SHP77 (cell line): ENCODE measurements at regions not wholly inside any gene's neighbourhood (a gene's known extent, or its start where the extent isn't known, plus 50 kb on each side); places are given as distances from the start of the nearest gene placed in this dataset.
A peak's percentile ranks its signal among the peaks of the same experiment; 100 is the strongest.

Source experiments
- DNase-seq, 2 experiments: peaks; one replicate each; lab custom pipeline; 2025; lab: John Stamatoyannopoulos, UW

DNA sequence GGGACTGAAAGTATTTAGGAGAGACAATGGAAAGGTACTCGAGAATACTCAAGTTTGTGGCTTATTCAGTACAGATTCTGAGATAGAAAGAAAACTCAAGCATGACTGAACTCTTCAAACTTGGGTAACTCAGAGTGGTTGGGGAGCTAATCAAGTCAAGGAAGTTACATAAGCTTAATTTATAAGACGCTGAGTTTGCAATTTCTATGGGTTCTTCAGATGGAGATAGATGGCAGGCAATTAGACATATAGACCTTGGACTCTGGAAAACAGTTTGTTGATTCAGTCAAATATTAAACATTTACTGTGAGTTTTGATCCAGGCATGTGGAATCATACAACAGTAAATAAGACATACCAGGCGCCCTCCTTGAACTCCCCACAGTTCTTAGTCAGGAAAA lies 1749.9 kb upstream of the TENM3 start:
- DNase-seq = no peak

DNA sequence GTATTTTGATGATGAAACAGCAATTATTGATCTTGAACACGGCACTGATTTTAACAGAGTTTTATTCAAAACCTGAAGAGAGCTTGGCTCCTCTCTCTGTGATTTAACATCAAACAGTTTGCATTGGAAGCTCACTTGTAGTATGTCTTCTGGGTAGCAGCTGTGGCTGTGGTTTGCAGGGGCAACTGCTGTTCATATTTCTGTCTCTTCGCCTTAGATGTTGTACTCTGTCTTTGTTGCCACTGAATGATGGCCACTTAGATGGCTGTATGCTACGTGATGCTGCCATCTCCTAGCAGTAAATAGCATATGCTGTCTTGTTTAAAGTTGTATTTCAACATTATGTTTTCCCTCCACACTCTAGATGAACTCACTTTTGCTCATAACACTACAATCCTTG lies 1743.0 kb upstream of the TENM3 start:
- DNase-seq = no peak

DNA sequence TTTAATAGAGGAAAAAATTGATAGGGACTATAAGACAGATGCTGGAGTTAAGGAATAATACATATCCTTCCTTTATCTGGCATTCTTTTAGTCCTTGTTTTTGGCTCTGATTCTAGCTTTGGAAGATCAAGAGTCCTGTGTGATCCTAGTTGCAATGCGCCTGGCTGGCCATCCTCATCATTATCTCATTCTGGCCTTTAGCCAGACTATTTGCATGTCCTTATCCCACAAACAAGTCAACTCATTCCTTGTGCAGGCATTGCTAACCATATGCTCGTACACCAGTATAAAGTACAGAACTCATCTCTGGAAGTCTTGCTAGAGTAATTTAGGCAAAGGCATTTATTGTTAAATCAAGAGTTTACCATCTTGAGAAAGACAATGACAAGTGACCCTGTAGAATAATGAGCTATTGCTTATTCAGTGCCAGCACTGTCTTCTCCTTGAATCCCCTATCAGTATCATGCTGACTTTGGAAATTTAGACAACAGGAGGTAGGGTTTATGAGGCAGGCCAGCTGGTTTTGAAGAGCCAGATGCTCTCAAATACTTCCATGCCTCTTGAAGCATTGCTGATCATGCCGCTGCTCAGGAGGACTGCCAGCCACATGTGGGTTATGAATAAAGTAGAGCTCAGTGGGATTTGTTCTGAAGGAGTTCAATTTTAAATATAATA lies 1730.3 kb upstream of the TENM3 start:
- DNase-seq = peak; percentile 2

DNA sequence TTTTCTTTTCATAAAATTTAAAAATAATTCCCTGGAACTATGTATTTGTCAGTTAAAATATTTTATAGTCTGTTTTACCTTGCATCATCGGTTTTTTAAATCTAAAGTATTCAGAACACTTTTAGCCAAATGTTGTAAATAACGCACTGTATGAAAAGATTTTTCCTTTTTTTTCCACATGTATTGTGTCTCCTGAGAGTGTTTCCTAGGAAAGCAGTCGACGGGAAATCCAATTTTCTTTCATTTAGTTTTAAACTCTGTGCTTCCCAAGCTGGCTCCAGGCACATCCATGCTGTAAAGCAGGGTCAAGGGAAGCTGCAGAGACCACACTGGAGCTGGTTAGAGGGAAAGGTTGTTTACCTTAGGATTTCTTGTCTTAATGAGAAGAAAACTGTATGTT lies 1724.3 kb upstream of the TENM3 start:
- DNase-seq = no peak

DNA sequence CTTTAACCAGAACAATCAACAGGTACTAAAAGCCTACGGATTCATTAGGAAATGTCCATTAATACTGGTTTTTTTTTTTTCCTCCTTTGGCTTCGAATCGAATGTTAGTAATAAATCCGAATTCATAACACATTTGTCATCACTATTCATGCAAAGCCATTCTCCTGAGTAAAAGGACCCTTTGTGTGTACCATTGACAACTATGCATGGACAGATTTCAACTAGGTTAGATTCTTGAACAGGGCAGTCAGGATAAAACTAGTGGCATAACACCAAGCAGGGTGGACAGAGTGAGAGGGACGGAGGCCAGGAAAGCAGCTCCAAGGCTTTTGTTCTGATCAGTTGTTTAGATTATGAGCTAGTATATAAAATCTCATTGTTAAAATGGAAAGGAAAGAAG lies 1722.0 kb upstream of the TENM3 start:
- no peak for DNase-seq

DNA sequence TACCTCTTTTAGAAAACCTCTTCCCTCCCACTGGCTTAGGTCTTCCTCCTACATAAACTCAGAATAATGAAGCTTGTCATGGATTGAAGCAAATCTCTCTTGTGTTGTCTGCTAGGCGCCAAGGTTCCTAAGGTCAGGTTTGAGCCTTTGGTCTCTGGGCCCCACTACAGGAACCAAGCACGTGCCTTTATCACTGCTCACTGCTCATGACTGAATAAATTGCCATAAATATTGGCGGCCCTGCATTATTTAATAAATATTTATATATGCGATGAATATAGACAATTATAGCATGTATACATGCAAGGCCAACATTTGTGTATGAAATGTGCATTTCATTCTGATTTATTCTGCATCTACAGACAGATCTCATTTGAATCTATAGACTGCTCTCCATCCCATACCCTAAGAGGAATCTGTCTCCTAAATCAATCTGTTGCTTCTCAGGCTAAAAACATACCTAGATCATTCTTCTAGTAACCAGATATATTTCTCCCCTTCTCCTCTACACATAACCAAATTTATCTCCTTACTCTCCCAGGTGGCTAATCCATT lies 1717.6 kb upstream of the TENM3 start:
- DNase-seq = no peak

DNA sequence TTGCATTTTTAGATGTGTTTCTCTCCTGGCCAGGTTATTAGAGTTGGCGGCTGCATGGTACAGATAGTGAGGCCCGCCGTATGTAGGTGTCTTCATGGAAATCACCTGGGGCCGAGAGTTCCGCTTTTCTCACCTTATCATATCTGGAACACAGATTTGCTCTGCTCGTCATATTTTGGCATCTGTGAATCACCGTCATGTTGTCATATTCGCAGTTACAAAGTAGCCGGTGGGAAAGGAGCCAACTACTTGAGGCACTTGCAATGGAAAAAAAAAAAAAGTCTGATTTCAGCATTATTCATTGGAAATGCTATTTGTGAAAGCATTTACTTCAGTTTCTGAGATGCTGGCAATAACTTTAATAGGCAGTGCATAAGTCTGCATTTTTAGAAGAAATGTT lies 1715.2 kb upstream of the TENM3 start:
- DNase-seq = no peak

DNA sequence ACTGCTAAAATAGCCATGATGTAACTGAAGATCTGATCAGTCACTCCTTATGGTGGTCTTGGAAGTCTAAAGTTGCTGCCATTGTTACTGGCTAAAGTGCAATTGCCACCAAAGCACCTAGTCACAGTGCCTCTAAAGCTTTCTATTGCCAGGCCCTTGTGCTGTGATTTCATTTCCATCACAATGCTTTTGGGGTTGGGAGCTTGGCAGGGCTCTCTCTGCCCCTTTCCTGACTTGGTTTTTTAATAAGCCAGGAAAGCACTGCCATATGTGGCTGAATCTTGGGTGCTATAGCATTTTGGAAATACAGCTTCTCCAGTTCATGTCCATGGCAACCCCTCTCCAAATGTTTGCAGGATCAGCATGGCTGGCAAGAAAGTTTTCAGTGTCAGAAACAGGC lies 1712.4 kb upstream of the TENM3 start:
- no peak for DNase-seq

DNA sequence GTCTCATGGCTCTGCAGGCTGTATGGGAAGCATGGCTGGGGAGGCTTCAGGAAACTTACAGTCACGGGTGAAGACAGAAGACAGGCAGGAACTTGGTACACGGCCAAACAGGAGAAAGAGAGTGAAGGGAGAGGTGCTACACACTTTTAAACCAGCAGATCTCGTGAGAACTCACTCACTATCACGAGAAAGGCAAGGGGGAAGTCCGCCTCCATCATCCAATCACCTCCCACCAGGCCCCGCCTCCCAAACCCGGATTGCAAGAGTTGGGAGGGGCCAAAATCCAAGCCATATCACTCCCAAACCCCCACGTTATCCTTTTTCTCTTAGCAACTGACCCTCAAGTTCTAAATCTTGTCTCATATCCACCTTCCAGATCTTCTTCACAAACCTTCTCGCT lies 1710.5 kb upstream of the TENM3 start:
- DNase-seq = no peak

DNA sequence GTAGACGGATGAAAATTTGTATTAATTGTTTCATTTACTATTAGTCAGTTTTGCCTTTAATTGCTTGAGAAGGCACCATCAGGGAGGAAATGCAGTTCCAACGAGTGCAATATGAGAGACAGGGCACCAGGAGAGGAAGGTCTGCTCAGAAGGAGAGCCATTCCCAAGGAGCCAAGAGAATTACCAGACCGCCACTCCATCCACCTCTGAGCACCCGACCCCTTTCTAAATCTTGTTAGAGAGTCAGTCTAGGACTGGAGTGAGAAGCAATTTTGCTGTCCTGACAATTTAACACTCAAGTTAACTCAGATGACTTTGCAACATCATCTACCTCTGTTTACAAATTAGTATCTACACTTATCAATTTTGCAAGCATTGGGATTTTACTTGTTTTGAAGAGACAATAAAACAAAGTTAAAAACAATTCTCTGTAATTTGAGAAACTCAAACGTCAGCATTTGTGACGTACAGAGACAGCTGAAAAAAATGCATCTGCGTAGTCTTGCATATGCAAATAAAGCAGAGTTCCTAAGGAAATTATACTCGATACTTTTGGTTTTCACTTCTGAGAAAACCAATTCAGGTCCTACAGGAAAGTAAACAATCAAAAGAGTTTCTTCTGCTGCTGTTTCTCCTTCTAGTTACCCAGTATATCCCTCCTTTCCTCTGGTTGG lies 1704.7 kb upstream of the TENM3 start:
- no peak for DNase-seq

DNA sequence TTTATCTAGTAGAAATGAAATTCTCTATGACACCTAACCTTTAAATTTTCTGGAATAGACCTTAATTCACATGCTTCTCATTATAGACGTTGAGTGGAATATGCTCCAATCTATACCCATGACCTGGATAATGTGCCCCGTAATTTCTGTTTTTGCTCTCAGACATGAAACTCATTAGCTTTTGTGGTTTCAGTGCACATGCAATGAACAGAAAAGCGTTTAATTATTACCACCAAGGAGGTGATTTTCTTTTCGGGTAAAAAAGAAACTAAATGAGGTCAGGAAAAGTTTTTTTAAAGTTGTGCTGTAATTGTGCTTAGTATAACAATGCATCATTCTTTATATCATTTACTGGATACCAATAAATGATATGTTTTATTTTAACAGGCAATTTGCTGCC lies 1703.9 kb upstream of the TENM3 start:
- no peak for DNase-seq

DNA sequence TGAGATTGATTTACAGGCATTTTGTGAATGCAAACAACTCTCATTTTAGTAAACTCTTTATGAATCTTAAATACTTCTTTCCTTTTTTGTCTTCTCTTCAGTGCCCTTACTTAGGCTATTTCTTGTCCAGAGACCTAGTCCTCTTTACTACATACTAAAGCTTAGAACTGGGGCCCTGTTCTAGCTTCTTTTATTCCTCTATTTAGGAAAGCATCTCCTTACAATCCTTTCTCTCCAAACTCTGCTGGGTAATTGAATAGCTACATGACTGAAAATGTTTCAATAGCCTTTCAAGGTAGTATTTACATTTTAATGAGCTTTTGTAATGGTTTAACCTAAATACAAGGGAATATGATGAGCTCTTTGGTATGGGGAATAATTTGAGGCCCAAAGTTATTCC lies 1701.5 kb upstream of the TENM3 start:
- no peak for DNase-seq

DNA sequence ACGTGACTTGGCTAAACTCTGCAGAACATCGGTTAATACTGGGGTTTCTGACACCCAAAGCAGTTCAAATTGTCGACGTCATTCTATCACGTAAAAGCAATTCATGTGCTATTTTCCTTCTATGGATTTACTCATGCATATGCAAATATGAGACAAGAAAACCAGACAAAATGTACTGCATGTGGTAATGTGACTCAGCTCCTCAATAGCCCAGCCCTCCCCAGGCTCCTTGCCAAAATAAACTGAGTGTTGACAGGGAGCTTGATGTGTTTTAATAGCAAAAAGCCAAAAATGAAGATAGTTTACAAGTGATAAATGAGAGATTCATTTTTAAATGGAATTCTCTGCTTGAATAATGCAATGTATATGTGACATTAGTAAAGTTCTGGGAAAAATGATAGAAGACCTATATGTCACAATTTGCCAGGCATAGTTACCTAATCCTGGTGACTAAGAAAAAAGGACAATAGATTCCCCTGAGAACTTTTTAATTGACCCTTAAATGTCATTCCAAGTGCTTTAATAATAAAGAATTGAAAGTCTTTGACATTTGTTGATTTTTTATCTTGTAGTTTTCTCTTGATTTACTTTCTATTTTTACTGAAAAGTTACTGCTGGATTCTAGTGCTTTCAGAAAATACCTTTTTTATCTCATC lies 1700.6 kb upstream of the TENM3 start:
- peak; percentile 43 to 60 for DNase-seq

DNA sequence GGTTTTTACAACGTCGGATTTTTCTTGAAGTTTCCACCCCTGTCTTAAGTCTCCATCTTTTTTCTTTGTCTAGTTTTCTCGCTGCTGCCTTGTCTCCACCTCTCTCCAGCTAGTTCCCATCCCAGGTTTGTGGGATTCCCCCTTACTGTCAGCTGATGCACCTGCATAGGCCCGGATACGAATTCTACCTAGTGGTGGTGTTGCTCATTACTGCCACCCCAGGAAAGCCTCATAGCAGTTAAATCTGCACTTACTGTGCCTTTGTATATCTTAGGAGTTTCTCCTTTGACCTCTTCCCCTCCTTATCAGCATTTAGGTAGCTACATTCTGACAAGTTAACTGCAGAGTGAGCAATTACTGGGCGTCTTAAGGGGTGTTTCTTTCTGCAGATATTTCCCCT lies 1693.1 kb upstream of the TENM3 start:
- no peak for DNase-seq

DNA sequence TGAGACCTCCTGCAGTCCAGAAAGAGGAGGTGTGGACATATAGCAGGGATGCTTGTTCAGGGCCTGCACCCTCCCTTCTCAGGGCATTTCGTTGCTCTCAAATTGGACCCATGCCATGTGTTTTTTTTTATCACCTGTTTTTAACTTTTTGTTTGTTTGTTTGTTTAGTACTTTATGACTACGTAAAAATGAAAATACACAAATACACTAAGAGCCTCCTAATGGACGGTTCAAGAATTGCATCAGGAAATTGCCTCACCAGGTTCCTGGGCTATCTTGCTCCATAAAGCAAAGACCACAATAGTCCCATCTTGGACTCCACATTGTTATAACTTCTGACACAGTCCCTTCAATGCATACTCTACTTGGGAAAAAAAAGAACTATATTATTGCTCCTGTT lies 1685.9 kb upstream of the TENM3 start:
- DNase-seq = no peak

DNA sequence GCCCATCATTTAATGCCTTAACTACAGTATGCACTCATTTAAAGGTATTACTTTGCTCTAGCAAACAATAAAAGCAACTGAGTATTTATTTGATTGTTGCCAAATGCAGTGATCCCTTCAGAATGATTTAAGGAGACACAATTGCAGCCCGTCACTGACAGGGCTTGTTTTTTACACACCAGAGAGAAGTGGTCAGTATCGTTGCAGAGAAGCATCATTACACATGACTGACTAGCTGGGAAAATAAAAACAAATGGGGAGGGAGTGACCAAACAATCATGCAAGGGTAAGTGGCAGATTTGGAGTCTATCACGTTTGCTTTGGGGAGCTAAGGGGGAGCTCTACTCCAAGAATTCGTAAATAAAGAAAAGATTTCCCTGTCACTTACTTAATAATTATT lies 1685.3 kb upstream of the TENM3 start:
- no peak for DNase-seq

DNA sequence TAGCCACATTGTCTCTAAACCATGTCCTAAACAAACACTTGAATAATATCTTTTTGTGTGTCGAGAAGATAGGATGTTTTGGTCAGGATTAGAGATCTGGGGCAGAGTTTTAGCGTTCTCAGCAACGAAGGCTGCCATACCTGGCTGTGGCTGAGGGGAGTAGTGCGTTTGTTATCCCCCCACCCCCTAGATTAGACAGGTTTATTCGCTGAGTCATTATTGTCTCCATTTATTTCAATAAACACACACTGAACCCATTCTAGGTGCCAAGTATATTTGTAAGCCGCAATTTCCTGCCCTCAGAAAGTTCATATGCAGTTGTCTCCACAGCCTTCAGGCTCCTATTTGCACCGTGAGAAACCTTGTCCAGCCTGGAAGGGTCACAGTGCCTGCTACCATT lies 1684.8 kb upstream of the TENM3 start:
- no peak for DNase-seq

DNA sequence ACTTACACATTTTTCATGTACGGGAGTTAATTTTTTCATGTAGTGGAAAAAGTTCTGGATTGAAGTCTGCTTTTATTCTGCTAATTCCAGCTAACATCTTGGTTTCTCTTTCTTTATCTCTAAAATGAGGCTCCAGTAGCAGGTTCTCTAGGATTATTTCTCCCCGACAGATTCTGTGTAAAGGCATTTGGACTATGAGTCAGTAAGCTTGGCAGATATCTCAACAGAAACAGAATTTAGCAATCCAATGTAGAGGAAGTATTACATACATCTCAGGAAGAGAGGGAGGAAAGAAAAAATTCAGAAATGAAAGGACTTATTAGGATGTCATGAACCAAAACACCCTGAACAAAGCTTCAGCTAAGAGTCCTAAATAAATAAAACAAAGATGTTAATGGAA lies 1682.3 kb upstream of the TENM3 start:
- DNase-seq = no peak

DNA sequence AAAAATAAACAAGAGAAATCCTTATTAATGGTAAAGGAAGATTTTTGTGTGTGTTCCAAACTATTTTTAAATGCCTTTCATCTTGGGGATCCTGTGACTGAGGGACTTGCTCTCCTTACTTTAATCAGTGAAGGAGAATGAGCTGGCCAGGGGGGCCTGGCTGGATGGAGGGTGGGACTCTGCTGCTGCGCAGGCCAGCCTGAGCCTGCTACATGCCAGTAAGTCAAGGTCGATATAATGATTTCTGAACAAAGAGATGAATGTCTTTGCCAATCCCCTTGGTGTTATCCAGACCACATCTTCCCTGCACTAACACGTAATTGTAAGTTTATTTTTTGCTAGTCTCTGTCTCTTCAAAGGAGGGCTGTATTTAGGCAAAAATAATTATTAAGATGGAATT lies 1679.2 kb upstream of the TENM3 start:
- no peak for DNase-seq

DNA sequence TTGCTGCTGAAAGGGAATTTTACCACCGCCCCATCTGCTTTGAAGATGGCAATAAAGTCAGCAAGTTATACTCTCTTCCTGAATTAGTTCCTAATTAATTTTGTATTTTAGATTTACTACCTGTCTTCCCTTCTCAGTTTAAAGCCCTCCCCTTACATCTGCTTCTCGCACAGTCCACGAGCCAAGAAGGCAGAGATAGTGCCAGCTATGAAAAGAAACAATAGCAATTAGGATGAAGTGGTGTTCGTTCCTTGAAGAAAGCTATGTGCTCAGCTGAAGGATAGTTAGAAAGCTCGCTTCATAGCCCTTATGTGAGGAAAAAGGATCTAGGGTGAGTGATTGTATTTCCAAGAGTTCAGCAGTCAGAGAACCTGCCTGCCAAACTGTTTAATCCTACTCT lies 1678.8 kb upstream of the TENM3 start:
- no peak for DNase-seq

DNA sequence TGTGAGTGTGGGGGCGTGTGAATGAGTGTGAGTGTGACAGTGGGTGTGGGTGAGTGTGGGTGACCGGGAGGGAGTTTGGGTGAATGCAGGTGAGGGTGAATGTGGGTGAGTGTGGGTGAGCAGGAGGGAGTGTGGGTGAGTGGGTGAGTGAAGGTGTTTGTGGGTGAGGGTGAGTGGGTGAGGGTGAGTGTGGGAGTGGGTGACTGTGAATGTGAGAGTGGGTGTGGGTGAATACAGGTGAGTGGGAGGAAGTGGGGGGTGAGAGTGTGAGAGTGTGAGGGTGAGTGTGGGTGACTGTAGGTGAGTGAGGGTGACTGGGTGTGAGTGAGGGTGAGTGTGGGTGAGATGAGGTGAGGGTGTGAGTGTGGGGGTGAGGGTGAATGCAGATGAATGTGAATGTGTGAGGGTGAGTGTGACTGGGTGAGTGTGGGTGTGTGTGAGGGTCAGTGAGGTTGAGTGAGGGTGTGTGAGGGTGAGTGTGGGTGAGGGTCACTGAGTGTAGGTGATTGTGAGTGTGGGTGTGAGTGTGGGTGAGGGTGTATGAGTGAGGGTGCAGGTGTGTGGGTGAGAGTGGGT lies 1677.3 kb upstream of the TENM3 start:
- DNase-seq = no peak

DNA sequence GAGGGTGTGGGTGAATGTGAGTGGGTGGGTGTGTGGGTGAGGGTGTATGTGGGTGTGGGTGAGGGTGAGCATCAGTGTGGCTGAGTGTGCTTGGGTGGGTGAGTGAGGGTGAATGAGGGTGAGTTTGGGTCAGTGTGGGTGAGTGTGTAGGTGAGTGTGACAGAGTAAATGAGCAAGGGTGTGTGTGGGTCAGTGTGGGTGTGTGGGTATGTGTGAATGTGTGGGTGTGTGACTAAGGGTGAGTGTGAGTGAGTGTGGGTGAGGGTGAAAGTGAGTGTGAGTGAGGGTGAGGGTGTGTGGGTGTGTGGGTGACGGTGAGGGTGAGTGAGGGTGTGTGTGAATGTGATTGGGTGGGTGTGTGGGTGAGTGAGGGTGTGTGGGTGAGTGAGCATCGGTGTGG lies 1676.7 kb upstream of the TENM3 start:
- DNase-seq = no peak

DNA sequence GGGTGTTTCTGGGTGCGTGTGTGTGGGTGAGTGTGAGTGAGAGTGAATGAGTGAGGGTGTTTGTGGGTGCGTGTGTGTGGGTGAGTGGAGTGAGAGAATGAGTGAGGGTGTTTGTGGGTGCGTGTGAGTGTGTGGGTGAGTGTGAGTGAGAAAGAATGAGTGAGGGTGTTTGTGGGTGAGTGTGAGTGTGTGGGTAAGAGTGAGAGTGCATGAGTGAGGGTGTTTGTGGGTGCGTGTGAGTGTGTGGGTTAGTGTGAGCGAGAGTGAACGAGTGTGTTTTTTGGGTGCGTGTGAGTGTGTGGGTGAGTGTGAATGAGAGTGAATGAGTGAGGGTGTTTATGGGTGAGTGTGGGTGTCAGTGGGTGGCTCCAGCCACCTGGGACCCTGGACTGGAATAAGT lies 1676.1 kb upstream of the TENM3 start:
- DNase-seq = no peak
